ENCODE measurements at regions not wholly inside any gene's neighbourhood (a gene's known extent, or its start where the extent isn't known, plus 50 kb on each side); places are given as distances from the start of the nearest gene placed in this dataset.

DNA sequence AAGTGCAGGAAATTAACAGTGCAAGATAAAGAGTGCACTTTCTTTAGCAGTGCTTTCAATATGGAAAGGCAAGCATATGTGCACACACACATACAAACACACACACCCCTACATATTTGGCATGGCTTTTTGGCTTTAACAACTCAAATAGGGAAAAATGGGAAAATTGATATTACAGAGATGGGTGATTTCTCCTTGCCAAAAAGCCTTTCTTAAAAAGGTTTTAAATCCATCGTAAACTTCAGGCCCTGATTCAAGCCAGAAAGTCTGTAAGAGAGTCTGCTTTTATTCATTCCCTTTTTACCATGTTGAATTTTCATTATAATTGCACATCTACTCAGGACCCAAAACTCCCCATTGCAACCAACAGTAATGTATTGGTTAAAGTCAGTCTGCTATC lies 612.0 kb upstream of the ACTRT1 start:
- TF ChIP-seq, protein P1, sequence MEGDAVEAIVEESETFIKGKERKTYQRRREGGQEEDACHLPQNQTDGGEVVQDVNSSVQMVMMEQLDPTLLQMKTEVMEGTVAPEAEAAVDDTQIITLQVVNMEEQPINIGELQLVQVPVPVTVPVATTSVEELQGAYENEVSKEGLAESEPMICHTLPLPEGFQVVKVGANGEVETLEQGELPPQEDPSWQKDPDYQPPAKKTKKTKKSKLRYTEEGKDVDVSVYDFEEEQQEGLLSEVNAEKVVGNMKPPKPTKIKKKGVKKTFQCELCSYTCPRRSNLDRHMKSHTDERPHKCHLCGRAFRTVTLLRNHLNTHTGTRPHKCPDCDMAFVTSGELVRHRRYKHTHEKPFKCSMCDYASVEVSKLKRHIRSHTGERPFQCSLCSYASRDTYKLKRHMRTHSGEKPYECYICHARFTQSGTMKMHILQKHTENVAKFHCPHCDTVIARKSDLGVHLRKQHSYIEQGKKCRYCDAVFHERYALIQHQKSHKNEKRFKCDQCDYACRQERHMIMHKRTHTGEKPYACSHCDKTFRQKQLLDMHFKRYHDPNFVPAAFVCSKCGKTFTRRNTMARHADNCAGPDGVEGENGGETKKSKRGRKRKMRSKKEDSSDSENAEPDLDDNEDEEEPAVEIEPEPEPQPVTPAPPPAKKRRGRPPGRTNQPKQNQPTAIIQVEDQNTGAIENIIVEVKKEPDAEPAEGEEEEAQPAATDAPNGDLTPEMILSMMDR (IDR thresholded peaks at IDR 0.05; ENCODE audit: low read length), result no peak
- TF ChIP-seq EZH2phosphoT487 (IDR thresholded peaks at IDR 0.05; ENCODE audit: low read length), result no peak
- no peak for TF ChIP-seq EZH2 (optimal IDR thresholded peaks at IDR 0.05; ENCODE audit: low read depth, low read length)
